ENCODE measurements at regions not wholly inside any gene's neighbourhood (a gene's known extent, or its start where the extent isn't known, plus 50 kb on each side); places are given as distances from the start of the nearest gene placed in this dataset.

DNA sequence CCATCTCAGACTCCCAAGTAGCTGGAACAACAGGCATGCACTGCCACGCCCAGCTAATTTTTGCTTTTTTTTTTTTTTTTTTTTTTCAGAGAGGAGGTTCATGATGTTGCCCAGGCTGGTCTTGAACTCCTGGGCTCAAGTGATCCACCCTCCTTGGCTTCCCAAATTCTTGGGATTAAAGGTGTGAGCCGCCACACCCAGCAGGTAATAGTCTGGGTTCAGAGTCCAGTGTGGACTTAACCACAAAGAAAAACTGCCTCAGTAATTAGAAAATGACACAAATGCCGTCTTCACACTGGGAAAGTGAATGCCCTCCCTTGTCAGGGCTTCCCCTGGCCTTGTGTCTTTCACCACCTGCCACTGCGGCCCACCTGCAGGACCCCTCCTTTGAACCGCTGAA is 101.1 kb downstream of the RAB11FIP2 start:
- no peaks in the 10 kb centered on the region for H3K27me3 Mint-ChIP-seq (ENCODE audit: unreplicated experiment)
- peaks cover 3% of the 10 kb centered on the region for H3K9me3 Mint-ChIP-seq (ENCODE audit: low read depth, unreplicated experiment)
- H3K4me3 Mint-ChIP-seq (ENCODE audit: low read depth, unreplicated experiment) = no peak overlapping the region
- CTCF ChIA-PET = no interaction called here
- intact Hi-C loops (cut with micrococcal nuclease; ENCODE audit: unreplicated experiment) = no loop called here
- DNase-seq = no peak
- BruUV-seq (replicated peaks) = no TSS peak
- TF ChIP-seq CTCF (IDR thresholded peaks at IDR 0.05; ENCODE audit: unreplicated experiment) = no peak
- no peak overlapping the region for H3K27ac Mint-ChIP-seq (ENCODE audit: unreplicated experiment)
- no peaks in the 10 kb centered on the region for H3K36me3 Mint-ChIP-seq (ENCODE audit: insufficient read depth, unreplicated experiment)
- H3K4me1 Mint-ChIP-seq (ENCODE audit: low read depth, unreplicated experiment) = no peaks in the 10 kb centered on the region

- peaks cover 3% of the 10 kb centered on the region for H3K9me3 Mint-ChIP-seq (ENCODE audit: low read depth, unreplicated experiment)
- H3K27me3 Mint-ChIP-seq (ENCODE audit: unreplicated experiment) = no peaks in the 10 kb centered on the region
- DNase-seq = no peak
- TF ChIP-seq CTCF (IDR thresholded peaks at IDR 0.05; ENCODE audit: unreplicated experiment) = no peak
- intact Hi-C loops (cut with micrococcal nuclease; ENCODE audit: unreplicated experiment) = no loop called here
- no peaks in the 10 kb centered on the region for H3K36me3 Mint-ChIP-seq (ENCODE audit: insufficient read depth, unreplicated experiment)
- H3K27ac Mint-ChIP-seq (ENCODE audit: unreplicated experiment) = no peak overlapping the region
- H3K4me3 Mint-ChIP-seq (ENCODE audit: low read depth, unreplicated experiment) = no peak overlapping the region
- CTCF ChIA-PET = no interaction called here
- H3K4me1 Mint-ChIP-seq (ENCODE audit: low read depth, unreplicated experiment) = no peaks in the 10 kb centered on the region
- no TSS peak for BruUV-seq (replicated peaks)
Observed at GRCh38 chr10:117946525-117947070, 100.1 kb downstream of the RAB11FIP2 start.

DNA sequence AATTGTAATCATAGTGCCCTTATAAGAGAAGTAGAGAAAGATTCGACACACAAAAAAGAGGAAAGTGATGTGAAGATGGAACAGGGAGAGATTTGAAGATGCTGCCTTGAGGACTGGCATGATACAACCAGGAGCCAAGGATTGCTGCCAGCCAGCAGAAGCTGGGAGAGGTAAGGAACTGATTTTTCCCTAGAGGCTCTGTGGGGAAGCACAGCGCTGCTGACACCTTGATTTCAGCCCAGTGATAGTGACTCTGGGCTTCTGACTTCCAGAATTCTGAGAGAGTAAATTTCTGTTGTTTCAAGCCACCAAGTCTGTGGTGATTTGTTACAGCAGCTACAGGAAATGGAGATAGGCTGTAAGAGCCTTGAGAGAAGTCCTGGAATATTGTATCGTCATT is 98.2 kb downstream of the RAB11FIP2 start:
- Mint-ChIP-seq H3K27ac (ENCODE audit: unreplicated experiment) (no peak overlapping the region), H3K9me3 (ENCODE audit: low read depth, unreplicated experiment) (no peaks in the 10 kb centered on the region), H3K4me3 (ENCODE audit: low read depth, unreplicated experiment) (no peak overlapping the region), H3K4me1 (ENCODE audit: low read depth, unreplicated experiment) (no peaks in the 10 kb centered on the region), H3K27me3 (ENCODE audit: unreplicated experiment) (no peaks in the 10 kb centered on the region), H3K36me3 (ENCODE audit: insufficient read depth, unreplicated experiment) (no peaks in the 10 kb centered on the region)
- no TSS peak for BruUV-seq (replicated peaks)
- no peak for TF ChIP-seq CTCF (IDR thresholded peaks at IDR 0.05; ENCODE audit: unreplicated experiment)
- intact Hi-C loops (cut with micrococcal nuclease; ENCODE audit: unreplicated experiment) = no loop called here
- DNase-seq = no peak
- CTCF ChIA-PET = no interaction called here

DNA sequence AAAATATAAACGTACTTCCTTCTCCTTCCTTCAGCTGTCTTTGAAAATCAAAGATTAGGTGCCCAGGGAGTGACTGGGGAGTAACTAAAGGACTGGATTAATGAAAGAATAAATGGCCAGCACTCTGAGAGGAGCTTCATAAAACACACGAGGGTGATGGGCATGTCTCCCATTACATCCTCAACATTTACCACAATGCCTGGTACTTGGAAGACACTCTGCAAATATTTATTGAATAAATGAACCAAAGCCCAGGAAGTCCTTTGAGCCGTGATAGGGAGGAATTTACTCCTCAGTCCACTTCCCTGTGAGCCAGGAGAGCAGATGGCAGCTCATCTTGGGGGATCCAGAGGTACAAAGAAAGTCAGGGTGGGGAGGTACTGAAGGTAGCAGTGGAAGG is 96.3 kb downstream of the RAB11FIP2 start:
- no peak overlapping the region for H3K27ac Mint-ChIP-seq (ENCODE audit: unreplicated experiment)
- no peaks in the 10 kb centered on the region for H3K4me1 Mint-ChIP-seq (ENCODE audit: low read depth, unreplicated experiment)
- CTCF ChIA-PET = no interaction called here
- H3K4me3 Mint-ChIP-seq (ENCODE audit: low read depth, unreplicated experiment) = no peak overlapping the region
- DNase-seq = no peak
- H3K36me3 Mint-ChIP-seq (ENCODE audit: insufficient read depth, unreplicated experiment) = no peaks in the 10 kb centered on the region
- H3K27me3 Mint-ChIP-seq (ENCODE audit: unreplicated experiment) = peaks cover 13% of the 10 kb centered on the region
- H3K9me3 Mint-ChIP-seq (ENCODE audit: low read depth, unreplicated experiment) = peaks cover 3% of the 10 kb centered on the region
- no TSS peak for BruUV-seq (replicated peaks)
- TF ChIP-seq CTCF (IDR thresholded peaks at IDR 0.05; ENCODE audit: unreplicated experiment) = no peak
- intact Hi-C loops (cut with micrococcal nuclease; ENCODE audit: unreplicated experiment) = no loop called here

Data from Calu3 (cell line).